ENCODE measurements at regions not wholly inside any gene's neighbourhood (a gene's known extent, or its start where the extent isn't known, plus 50 kb on each side); places are given as distances from the start of the nearest gene placed in this dataset.

GRCh38 chr6:104607501-104607900 is 252.2 kb downstream of the HACE1 start:
- Histone ChIP-seq H3K4me3 (ENCODE audit: low read depth, low read length, poor library complexity, severe bottlenecking) (no peak overlapping the region), H3K9me2 (ENCODE audit: low read depth, low read length) (no peaks in the 10 kb centered on the region), H3K27me3 (ENCODE audit: insufficient read depth, low read length) (no peaks in the 10 kb centered on the region), H3K9ac (ENCODE audit: low read length) (no peak overlapping the region), H3K27ac (ENCODE audit: low read depth, low read length, poor library complexity, severe bottlenecking) (no peak overlapping the region), H3K4me2 (ENCODE audit: low read length) (no peak overlapping the region), H3F3A (ENCODE audit: insufficient read depth, low read length) (no peaks in the 10 kb centered on the region), H3K36me3 (ENCODE audit: insufficient read depth, low read length) (no peaks in the 10 kb centered on the region), H3K4me1 (ENCODE audit: insufficient read depth, low read length, severe bottlenecking) (no peaks in the 10 kb centered on the region), H2AFZ (ENCODE audit: low read length) (no peak overlapping the region), H3K79me2 (ENCODE audit: insufficient read depth, low read length) (no peaks in the 10 kb centered on the region), H3K9me3 (ENCODE audit: low read length) (no peaks in the 10 kb centered on the region), H4K20me1 (ENCODE audit: insufficient read depth, low read length) (no peaks in the 10 kb centered on the region)
- TF ChIP-seq, protein P1, sequence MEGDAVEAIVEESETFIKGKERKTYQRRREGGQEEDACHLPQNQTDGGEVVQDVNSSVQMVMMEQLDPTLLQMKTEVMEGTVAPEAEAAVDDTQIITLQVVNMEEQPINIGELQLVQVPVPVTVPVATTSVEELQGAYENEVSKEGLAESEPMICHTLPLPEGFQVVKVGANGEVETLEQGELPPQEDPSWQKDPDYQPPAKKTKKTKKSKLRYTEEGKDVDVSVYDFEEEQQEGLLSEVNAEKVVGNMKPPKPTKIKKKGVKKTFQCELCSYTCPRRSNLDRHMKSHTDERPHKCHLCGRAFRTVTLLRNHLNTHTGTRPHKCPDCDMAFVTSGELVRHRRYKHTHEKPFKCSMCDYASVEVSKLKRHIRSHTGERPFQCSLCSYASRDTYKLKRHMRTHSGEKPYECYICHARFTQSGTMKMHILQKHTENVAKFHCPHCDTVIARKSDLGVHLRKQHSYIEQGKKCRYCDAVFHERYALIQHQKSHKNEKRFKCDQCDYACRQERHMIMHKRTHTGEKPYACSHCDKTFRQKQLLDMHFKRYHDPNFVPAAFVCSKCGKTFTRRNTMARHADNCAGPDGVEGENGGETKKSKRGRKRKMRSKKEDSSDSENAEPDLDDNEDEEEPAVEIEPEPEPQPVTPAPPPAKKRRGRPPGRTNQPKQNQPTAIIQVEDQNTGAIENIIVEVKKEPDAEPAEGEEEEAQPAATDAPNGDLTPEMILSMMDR (IDR thresholded peaks at IDR 0.05; ENCODE audit: low read length): no peak
- no peak for TF ChIP-seq EZH2 (IDR thresholded peaks at IDR 0.05; ENCODE audit: borderline replicate concordance, low read length)

DNA sequence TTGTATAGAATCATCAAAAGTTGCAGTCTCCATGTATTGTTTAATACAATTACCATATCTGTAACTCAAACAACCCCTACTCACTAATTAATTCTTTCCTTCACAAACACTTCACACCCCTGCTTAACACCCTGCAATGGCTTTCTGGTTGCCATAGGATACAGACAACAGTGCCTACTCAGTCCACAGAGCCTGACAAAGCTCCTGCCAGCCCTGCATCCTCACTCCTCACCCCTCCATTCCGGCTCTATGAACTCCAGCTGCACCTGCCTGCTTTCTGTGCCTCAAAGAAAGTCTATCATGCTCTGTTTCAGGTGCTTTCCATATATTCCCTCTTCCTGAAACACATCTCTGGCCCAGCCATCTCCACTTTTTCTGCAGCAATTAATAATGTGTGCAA is 253.4 kb downstream of the HACE1 start:
- no peaks in the 10 kb centered on the region for H4K20me1 ChIP-seq (ENCODE audit: insufficient read depth, low read length)
- no peaks in the 10 kb centered on the region for H3K36me3 ChIP-seq (ENCODE audit: insufficient read depth, low read length)
- H3K27me3 ChIP-seq (ENCODE audit: insufficient read depth, low read length): no peaks in the 10 kb centered on the region
- no peak overlapping the region for H3K9ac ChIP-seq (ENCODE audit: low read length)
- H3F3A ChIP-seq (ENCODE audit: insufficient read depth, low read length): no peaks in the 10 kb centered on the region
- no peaks in the 10 kb centered on the region for H3K4me1 ChIP-seq (ENCODE audit: insufficient read depth, low read length, severe bottlenecking)
- H3K9me3 ChIP-seq (ENCODE audit: low read length): no peaks in the 10 kb centered on the region
- no peak overlapping the region for H3K27ac ChIP-seq (ENCODE audit: low read depth, low read length, poor library complexity, severe bottlenecking)
- H3K9me2 ChIP-seq (ENCODE audit: low read depth, low read length): no peaks in the 10 kb centered on the region
- no peaks in the 10 kb centered on the region for H3K79me2 ChIP-seq (ENCODE audit: insufficient read depth, low read length)
- no peak overlapping the region for H3K4me2 ChIP-seq (ENCODE audit: low read length)
- H3K4me3 ChIP-seq (ENCODE audit: low read depth, low read length, poor library complexity, severe bottlenecking): no peak overlapping the region
- H2AFZ ChIP-seq (ENCODE audit: low read length): no peak overlapping the region
- TF ChIP-seq, protein P1 (IDR thresholded peaks at IDR 0.05; ENCODE audit: low read length): no peak
- TF ChIP-seq EZH2 (IDR thresholded peaks at IDR 0.05; ENCODE audit: borderline replicate concordance, low read length): no peak

DNA sequence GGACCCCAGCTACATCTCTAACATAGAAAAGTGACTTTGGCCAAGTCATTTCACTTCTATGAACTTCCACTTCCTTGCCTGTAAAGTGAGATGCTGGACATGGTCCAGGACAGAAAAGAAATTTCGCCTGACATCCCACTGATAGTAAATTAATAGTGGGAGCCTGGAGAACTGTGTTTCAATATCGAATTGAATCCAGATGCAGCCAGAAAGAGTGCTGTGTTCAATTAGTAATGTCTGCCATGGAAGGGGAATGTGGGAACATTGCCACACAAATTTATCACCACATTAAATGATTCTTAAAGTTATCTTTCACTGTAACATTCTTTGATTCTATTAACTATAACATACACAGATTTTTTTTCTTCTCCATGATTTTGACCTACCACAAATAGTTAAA is 255.0 kb downstream of the HACE1 start:
- Histone ChIP-seq H3K9me2 (ENCODE audit: low read depth, low read length) (no peaks in the 10 kb centered on the region), H3K4me3 (ENCODE audit: low read depth, low read length, poor library complexity, severe bottlenecking) (no peak overlapping the region), H2AFZ (ENCODE audit: low read length) (no peak overlapping the region), H4K20me1 (ENCODE audit: insufficient read depth, low read length) (no peaks in the 10 kb centered on the region), H3K9me3 (ENCODE audit: low read length) (no peaks in the 10 kb centered on the region), H3F3A (ENCODE audit: insufficient read depth, low read length) (no peaks in the 10 kb centered on the region), H3K27me3 (ENCODE audit: insufficient read depth, low read length) (no peaks in the 10 kb centered on the region), H3K4me1 (ENCODE audit: insufficient read depth, low read length, severe bottlenecking) (no peaks in the 10 kb centered on the region), H3K27ac (ENCODE audit: low read depth, low read length, poor library complexity, severe bottlenecking) (no peak overlapping the region), H3K36me3 (ENCODE audit: insufficient read depth, low read length) (no peaks in the 10 kb centered on the region), H3K4me2 (ENCODE audit: low read length) (no peak overlapping the region), H3K9ac (ENCODE audit: low read length) (no peak overlapping the region), H3K79me2 (ENCODE audit: insufficient read depth, low read length) (no peaks in the 10 kb centered on the region)
- TF ChIP-seq, protein P1 (IDR thresholded peaks at IDR 0.05; ENCODE audit: low read length): no peak

All from OCI-LY1 (cell line).